ENCODE measurements at regions not wholly inside any gene's neighbourhood (a gene's known extent, or its start where the extent isn't known, plus 50 kb on each side); places are given as distances from the start of the nearest gene placed in this dataset.
A peak's percentile ranks its signal among the peaks of the same experiment; 100 is the strongest.

DNA sequence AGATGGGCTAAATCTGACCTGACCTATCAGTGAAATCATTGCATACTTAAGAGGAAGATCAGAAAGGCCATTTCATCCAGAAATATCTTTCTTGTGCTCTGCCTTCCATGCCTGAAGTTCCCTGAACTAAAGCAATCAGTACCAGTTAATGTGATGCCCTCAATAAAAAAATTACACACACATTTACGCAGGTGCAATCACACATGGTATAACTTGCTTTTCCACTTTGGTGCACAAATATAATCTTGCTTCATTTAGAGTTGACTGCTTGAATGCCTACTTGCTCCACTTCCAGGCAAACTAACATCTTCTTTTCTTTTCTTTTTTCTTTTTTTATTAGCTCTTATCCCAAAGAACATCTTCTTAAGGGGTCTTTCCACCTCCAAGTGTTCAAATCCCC, 58.3 kb upstream of the KIF5B start:
- DNase-seq (ENCODE audit: low read depth): no peak
- TF ChIP-seq, protein P1, sequence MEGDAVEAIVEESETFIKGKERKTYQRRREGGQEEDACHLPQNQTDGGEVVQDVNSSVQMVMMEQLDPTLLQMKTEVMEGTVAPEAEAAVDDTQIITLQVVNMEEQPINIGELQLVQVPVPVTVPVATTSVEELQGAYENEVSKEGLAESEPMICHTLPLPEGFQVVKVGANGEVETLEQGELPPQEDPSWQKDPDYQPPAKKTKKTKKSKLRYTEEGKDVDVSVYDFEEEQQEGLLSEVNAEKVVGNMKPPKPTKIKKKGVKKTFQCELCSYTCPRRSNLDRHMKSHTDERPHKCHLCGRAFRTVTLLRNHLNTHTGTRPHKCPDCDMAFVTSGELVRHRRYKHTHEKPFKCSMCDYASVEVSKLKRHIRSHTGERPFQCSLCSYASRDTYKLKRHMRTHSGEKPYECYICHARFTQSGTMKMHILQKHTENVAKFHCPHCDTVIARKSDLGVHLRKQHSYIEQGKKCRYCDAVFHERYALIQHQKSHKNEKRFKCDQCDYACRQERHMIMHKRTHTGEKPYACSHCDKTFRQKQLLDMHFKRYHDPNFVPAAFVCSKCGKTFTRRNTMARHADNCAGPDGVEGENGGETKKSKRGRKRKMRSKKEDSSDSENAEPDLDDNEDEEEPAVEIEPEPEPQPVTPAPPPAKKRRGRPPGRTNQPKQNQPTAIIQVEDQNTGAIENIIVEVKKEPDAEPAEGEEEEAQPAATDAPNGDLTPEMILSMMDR (IDR thresholded peaks at IDR 0.05; ENCODE audit: control insufficient read depth, insufficient read depth, low read depth, low read length, missing control alignments): no peak
- H3K4me3 ChIP-seq (ENCODE audit: control insufficient read depth, low read depth, low read length): no peak overlapping the region

DNA sequence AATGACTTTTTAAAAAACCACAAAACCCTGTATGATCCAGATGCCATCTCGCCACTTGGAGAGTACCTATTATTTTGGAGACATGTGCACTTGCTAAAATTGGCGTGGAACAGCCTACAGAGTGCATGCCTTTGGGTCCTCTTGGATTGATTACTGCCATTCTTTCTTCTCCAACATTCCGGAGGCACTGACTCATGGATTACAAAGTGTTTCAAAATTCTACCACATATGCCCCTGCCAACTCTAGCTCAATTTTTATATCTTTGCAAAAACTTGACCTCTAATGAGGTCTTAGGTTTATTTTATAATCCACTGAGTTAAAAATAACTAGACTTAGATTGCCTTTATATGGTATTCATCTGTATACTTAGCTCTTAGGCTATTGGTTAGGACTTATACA, 55.8 kb upstream of the KIF5B start:
- TF ChIP-seq, protein P1 (IDR thresholded peaks at IDR 0.05; ENCODE audit: control insufficient read depth, insufficient read depth, low read depth, low read length, missing control alignments): no peak
- H3K4me3 ChIP-seq (ENCODE audit: control insufficient read depth, low read depth, low read length): no peak overlapping the region
- peak; percentile 53 for DNase-seq (ENCODE audit: low read depth)

DNA sequence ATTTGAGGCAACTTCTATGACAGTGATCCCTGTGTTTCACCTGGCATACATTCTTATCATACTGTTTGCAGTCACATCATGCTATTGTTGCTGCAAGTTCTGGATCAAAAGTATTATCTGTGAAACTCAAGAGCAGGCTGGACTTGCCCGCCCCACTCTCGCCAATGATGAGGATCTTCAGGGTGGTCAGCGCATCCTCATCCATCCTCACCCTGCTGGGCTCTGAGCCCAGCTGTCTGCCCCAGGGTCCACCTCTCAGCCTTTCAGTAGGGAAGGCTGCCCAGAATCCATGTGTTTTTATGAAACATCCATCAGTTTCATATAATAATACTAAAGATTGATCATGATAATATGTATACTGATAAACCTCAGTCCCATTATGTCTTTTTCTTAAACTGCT, 55.4 kb upstream of the KIF5B start:
- TF ChIP-seq, protein P1 (IDR thresholded peaks at IDR 0.05; ENCODE audit: control insufficient read depth, insufficient read depth, low read depth, low read length, missing control alignments): no peak
- no peak overlapping the region for H3K4me3 ChIP-seq (ENCODE audit: control insufficient read depth, low read depth, low read length)
- no peak for DNase-seq (ENCODE audit: low read depth)

DNA sequence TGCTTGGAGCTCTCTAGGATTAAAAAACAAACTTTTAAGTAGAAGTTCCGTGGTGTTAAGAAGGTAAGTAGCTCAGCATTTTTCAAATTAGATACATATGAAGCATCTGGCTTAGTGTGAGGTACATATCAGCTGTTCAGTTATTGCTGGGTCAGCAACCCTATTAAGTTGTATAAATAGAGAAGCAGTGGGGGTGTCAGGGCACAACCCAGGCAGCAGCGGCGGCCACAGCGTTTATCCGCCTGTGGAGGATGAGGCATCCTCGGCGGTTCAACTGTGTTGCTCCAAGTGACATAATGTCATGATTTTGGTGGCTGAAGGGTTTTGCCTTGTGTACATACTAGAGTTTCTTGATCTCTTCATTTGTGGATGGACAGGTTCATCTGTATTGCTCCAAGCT, 54.6 kb upstream of the KIF5B start:
- TF ChIP-seq, protein P1 (IDR thresholded peaks at IDR 0.05; ENCODE audit: control insufficient read depth, insufficient read depth, low read depth, low read length, missing control alignments): no peak
- DNase-seq (ENCODE audit: low read depth): no peak
- no peak overlapping the region for H3K4me3 ChIP-seq (ENCODE audit: control insufficient read depth, low read depth, low read length)

DNA sequence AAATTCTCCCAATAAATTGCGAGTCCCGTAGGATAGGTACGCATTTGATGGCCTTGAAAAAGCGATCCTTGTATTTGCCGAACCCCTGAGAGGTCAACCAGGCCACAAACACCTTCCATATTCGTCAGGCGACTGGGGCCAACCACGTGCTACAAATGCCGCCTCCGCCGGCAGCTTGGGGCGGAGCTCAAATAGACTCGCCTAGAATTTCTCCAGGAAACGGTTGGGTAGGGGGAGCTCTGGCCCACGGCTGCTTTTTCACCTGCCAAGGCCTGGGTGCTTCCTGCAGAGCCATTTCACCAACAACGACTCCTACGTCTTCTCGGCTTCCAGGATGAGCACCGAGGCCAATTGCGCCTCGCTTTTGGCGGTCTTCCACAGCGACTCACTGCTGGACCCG, 53.4 kb upstream of the KIF5B start:
- TF ChIP-seq, protein P1 (IDR thresholded peaks at IDR 0.05; ENCODE audit: control insufficient read depth, insufficient read depth, low read depth, low read length, missing control alignments): no peak
- DNase-seq (ENCODE audit: low read depth): no peak
- no peak overlapping the region for H3K4me3 ChIP-seq (ENCODE audit: control insufficient read depth, low read depth, low read length)

Measured in AG09309 (cell line).